HG03378 (cell line): ENCODE measurements at regions not wholly inside any gene's neighbourhood (a gene's known extent, or its start where the extent isn't known, plus 50 kb on each side); places are given as distances from the start of the nearest gene placed in this dataset.

Source experiments
- ATAC-seq: cut with Tn5 transposase; IDR thresholded peaks from one replicate; pipeline ENCODE4 v1.9.1; 2021; ENCODE audit warnings: mild to moderate bottlenecking, moderate library complexity; ENCODE audit not compliant: unreplicated experiment

DNA sequence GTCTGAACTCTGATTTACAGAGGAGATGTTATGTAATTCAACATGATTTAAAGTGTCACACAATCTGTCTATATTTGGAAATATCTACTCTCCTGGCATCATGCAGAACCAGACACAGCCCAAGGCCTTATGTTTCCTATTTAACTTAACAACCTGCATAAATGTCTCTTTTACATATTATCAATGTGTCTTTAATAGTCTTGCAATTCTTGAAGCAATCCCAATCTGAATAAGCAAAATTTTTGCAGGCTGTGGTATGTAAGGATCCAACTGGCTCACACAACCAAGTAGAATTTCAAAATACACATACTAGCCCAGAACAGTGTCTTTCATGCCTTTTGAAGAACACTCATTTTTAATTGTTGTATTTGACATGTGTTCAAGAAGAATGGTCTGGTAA, 443.2 kb downstream of the MAFB start:
- no peak for ATAC-seq

DNA sequence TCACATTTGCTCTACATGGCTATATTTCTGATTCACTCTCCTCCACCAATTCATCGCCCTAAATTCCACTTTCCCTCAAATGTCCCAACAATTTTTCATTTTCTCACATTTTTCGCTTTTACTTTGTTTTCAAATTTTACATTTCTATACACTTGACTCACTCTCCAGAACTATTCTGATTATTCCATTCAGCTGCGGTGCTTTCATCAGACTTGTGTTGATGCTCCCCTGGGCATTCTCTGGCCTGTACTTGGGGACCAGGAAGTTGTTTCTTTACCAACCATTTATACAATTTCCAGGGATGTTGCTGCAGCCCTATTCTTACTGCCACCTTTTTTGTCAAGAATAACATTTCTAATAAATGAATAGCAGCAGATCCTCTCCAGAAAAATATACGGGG, 444.8 kb downstream of the MAFB start:
- ATAC-seq = no peak

DNA sequence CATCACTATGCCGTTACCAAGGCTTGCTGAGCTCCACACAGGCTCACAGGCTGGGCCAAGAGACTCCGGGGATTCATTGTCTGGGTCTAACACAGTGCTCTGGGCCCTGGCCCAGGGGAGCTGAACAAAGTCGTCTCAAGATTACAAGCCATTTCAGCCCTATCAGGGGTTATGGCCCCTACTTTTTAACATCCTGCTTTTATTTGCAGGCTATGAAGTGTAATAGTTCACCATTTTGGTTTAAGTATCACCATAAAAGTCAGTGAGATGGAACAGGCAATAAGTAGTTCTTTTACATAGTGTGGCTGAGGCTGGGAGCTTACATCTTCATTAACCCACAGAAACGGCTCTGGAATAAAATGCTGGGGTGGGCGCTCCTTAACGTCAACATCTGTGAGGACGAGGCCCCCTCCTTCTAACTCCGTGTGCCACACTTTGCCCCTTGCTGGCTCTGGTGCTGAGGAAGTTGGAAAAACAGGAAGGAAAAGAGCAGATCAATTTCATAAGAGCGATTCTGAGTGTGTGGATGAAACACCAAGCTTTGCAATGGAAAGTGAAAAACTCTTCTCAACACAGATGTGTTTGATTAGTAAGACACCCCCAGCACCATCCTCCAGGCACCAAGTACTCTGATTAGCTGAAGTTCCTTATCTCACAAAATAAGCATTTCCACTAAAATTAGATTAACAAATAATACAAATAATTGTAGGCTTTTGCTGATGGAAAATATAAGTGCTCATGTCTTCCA, 447.3 kb downstream of the MAFB start:
- ATAC-seq = no peak

DNA sequence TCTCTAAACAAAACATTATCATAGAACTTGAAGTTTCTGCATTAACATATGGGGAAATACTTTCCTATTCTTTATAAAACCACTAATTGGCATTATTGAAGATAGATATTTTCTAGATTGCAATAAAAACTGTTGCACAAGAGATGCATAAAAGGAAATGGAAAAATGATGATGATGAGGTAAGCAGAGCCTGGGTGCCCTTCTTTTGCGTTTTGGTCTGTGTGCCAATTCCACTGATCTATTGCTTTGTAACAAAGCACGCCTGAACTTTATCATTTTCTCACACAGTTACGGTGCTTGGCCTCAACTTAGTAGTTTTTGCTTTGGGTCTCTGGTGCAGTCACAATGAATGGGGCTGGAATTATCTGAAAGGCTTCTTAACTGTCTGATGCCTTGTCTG, 450.5 kb downstream of the MAFB start:
- no peak for ATAC-seq

DNA sequence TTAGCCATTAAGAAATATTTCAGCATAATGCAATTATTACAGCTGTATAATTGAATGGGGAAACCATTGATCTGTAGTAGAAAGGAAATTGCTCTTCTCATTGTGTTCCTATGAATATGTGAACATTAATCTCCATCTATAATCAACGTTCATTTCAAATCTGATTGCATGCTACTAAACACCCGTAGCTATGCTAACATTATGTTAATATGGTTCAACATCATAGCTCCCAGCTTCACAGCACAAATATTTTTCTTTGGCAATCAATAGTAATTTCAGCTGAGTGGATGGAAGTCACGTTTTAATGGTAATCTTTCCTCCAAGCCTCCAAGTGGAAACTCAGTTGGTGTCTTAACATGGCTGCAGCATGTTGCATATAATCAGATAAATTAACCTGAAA, 454.4 kb downstream of the MAFB start:
- ATAC-seq = no peak

DNA sequence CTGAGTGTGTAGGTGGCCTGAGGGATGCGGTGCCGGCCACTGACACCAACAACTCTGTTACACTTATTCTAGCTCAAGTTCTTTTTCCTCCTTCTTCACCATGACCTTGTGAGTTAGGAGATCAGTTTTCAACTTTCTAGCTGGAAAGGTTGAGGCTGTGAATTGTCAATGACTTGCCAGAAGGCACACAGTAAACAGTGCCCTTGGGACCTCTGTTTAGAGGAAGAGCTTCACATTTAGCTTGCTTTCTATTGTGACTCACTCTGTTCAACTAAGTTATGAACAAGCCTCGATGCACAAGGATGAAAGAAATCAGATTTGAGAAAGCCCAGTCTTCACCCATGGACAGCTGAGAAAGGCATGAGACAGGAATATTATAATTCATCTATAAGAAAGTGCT, 455.6 kb downstream of the MAFB start:
- ATAC-seq = no peak

DNA sequence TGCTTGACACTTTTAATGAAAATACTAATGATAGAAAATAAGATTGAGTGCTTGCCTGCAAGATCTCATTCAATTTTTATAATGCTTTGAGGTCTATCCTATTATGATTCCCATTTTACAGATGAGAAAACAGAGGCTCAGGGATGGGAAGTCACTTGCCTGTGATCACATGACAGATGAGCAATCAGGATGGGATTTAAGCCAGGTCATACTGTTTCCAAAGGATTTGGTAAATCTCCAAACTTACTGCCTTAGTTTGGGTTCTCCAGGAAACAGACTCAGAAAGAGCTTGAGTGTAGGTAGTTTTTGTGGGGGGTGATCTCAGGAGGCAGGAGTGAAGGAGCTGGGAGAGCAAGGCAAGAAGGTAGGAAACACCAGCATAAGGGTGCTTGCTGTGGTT, 456.3 kb downstream of the MAFB start:
- no peak for ATAC-seq

DNA sequence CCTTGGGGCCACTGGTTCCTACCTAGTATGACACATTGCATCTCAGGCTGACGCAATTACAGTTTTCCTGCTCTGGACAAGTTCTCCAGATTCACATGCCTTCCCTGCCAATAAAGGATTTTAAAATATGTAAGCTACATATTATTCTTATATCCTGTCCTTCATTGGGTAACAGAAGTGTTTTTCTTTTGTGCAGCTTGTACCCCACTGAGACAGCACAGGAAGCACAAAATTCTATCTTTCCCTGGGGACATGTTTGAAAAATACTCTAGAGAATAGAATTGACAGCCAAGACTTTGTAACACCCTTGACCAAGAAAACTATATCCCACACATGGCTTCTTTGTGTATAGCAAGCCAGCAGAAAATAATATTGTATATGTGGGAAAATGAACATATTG, 456.8 kb downstream of the MAFB start:
- no peak for ATAC-seq

DNA sequence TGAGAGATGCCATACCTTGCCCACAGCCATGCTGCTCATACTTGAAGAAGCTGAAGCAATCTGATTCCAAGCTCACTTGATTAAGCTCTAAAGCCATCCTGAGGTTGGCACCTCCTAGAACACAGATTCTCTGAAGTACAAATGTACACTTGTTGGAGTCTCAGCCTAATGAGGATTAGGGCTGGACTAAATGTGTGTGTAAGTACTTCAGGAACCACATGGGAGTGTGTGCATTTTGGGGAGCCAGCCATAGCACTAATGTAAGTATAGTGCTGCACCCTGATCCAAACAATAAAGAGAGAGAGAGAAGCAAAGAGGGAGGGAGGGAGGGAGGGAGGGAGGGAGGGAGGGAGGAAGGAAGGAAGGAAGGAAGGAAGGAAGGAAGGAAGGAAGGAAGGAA, 458.6 kb downstream of the MAFB start:
- no peak for ATAC-seq

DNA sequence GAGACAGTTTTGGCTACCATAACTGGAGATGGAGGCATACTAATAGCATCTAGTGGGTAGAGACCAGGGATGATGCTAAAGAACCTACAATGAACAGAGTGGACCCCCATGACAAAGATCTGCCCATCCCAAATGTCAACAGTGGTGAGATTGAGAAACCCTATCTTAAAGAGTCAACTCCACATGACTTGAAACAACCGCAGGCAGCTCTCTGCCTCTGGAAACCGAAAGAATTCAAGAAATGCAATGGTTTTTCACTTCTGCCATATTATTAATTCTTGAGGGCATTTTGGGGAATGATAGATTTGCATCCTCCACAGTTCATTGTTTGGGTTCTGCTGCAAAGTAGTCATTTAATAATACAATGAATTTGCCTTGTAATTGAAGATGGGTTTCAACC, 463.4 kb downstream of the MAFB start:
- ATAC-seq = no peak

DNA sequence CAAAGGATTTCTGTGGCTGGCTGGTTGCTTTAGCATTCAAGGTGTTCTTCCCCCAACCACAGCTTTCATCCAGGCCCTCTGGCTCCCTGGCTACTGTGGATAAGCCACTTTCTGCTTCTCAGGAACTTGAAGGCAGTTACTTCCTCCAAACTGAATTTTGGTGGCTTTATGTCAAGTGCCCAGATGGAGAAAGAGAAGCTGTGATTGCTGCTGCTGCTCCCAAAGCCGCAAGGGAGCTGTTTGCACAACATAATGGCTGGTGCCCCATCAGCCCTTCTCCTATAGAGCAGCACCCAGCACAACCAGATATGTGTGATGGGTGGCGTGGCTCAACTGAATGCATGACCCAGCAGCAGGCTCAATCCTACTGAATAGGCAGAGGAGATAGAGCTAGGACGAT, 465.2 kb downstream of the MAFB start:
- ATAC-seq = no peak

DNA sequence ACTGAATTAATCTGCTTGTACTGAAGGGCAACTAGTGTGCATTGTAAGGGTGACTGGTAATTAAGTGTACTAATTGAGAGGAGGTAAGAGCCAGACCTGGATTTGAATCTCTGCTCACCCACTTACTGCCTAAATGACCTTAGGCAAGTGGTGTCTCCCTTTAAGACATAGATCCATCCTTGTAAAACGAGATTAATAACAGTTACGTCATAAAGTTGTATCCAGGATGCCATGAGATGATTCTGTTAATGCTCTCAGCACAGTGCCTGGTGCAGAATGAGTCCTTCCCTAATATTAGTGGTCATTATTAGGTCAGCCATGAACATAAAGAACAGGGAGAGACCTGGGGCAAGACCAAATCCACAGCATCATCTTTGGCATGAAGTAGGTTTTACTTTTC, 470.1 kb downstream of the MAFB start:
- no peak for ATAC-seq

DNA sequence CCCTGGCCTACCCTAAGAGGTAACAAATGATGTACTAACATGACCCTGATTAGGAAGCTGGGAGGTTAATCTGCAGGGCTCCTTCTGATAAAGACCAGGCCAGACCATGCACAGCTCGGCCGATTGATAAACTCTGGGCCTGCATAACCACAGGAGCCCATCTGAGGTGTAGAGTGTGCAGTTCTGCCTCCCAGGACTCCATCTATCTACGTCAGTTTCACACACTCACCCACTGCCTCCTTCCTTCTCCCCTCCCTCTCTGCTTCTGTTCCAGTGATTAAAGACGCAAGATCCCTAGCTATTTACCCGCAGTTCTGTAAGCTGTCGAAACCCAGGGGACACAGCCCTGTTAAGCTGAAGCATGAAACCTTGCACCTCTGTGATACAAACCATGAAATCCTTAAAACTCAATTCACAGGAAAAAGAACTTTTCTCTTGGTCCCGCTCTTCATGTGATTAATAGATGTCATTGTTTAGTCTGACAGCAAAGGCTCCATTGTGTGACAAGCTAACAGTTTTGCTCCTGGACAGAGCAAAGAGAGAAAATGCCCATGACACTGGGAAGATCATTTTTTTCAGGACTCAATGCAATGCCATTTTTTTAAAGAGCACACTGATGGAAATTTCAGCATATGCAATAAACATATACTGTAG, 470.6 kb downstream of the MAFB start:
- no peak for ATAC-seq

DNA sequence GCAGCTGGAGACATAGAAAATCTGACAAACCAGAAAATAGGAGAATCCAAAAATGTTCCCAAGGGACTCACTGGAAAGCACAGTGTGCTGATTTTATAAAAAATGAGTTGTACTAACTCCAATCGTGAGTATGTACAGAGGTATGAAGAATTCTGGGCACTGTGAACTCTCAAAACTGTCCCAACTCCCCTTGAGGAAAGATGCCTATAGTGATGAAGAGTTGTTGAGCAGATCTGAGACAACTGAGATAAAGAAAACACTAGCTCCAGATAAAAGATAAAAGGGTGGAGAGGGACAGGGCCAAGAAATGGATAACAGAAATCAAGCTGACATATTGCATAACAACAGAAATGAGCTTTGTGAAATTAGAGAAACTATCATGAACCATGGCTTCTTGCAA, 481.4 kb downstream of the MAFB start:
- ATAC-seq = no peak

DNA sequence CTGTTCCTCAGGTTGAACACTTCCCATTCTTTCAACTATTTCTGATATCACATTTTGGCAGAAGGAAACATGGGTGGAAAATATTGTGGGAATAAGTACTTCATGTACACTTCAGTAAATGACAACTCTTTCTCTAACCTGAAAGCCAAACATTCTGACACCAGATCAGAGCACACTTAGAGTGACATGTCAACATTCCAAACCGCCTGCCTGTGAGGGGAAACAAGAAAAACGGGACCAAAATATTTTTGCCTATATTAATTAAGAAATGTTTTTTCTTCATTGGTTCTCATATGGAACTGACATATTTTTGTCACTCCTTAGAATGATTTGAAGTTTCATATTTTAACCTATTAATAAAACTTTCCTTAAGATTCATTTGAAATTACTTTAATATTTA, 483.1 kb downstream of the MAFB start:
- no peak for ATAC-seq

DNA sequence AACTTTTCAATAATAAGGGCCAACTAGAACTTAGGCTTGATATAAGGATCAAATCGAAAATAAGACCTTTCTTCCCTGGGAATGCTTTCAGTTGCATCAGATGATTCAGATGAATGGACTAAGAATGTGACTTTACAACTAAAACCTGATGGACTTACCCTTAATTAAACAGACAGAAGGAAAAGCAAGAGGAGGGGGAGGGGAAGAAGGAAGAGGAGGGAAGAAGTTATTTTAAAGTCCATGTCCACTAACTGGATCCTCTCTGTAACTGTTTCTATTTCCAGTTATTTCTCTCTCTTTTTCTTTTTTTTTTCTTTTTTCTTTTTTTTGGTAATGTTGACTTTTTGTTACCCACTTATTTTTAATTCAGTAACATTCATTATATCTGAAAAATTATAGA, 486.0 kb downstream of the MAFB start:
- no peak for ATAC-seq

DNA sequence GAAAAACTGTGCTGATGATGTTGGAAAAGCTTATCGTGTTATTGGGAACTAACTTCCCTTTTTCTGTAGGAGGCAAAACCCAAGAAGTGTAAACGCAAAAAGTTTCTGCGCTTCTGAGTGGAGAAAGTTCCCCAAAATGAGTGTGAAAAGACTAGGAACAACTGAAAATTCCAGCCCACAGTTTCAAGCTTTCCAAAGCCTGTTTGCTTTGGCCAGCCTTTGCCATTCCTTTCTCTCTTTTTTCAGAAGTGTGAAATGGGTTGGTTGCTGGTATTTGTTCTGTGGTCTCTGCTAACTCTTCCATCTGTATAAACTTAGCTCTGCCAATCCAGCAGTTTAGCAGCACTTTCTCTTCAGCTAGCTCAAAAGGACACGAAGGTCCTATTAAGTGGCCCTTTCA, 491.3 kb downstream of the MAFB start:
- ATAC-seq = no peak

DNA sequence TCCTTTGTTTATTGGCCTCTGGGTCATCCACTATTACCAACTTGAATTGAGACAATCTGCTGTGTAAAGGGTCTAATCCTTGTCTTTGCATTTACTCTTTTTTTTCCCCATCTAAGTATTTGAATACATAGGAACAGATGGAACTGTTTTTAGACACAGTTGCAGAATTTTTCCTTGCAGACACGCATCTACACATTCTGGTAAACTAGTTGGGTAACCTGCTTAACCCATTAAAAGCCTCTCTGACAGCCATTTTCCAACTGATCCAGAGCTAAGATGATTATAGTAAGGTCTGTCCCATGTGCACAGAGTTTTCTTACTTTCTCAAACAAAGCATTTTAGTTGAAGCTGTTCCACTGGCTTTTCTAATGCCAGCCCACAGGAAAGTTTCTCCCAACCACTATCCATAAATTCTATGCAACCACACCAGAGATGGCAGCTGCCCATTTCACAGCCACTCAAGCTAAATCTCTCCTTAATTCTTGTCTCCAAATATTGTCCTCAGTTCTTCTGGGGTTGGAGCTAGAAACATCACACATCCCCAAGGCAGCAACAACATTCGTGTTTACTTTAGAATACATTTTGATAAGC, 492.1 kb downstream of the MAFB start:
- ATAC-seq = no peak

DNA sequence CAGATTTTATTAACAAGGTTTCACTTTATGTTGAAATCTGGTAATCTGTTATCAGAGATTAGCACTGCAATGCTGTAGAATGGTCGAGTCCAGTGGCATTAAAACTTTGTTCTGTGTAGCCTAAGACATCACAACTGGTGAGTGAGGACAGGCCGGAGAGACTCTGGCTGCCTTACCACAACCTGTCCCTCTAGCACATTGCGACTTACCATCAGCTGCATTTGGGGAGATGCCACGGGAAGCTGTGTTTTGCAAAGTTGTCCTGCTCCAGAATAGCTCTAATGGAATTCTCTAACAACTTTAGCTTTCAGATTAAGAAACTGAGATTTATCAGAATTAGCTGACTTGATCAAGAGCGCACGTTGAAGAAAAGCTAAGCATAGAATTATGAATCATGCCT, 493.3 kb downstream of the MAFB start:
- ATAC-seq = no peak

DNA sequence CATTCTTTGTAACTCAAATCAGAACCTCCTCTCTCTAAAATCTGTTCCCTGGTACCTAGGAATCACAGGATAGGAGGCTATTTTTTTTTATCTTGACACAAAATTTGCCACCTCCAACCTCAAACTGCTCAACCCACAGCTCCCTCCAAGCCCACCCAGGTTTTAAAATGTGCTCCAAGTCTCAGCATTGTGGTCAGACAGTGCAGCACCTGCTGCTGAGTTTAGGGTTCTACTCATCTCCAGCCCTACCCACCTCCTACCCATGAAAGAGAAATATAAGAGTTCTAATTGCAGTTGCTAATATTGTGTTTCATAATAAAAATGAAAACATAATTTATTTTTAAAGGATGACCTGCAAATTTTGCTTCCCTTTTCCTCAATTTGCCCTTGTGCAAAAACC, 496.5 kb downstream of the MAFB start:
- no peak for ATAC-seq

DNA sequence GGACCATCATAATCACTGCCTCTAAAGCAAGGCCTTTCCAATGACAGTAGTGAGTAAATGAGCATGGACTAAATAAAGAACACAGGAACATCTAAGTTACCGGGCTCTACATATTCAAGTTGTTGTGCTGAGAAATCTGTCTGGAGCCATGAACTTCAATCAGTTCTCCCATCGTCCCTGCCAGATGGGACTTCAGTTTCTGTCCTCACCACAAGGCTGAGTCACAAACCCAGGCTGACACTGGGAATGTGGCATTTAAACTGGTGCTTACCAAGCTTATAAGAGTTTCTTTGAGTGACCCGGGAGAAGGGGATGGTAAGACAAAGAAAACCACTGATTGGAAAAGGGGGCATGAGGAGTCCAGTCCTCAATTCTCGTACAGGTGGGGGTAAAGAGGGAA, 497.0 kb downstream of the MAFB start:
- ATAC-seq = no peak

DNA sequence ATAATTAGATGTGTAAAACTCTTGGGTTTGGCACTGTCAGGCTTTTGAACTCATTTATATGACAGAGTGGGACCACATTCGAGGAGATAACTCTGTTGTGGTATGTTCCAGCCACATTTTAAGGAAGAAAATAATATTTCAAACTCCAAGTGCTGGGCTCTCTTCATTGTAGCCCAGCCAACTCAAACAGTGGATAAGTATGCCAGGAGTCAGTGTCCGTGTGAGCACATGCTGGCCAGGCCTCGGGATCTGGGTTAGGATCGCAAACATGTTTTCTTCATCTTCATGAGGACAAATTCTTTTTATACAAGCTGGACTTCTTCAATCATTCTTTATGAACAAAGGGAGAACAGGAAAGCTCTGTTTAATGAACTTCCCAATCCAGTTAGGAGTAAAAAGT, 497.5 kb downstream of the MAFB start:
- no peak for ATAC-seq

DNA sequence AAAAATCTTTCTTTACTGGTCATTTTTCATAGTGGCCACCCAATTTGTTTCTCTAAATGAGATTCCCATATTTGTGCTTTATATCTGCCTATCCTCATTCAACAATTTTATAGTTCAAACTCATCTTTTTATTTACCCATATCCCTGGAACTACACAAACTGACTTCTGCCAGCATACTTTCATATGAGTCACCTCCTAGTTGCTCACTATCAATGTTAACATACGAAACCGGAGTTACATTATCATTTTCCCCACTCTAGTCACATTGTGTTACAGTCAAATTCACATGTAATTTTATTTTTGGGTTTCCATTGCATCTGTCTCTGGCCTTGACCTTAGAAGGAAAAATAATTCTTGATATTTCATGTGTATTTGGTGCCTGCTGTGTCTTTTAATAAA, 499.4 kb downstream of the MAFB start:
- ATAC-seq = no peak
